IMR-90 (cell line): ENCODE measurements at regions not wholly inside any gene's neighbourhood (a gene's known extent, or its start where the extent isn't known, plus 50 kb on each side); places are given as distances from the start of the nearest gene placed in this dataset.

Experiments used
- ATAC-seq: fragments of 200-7000 bp; cut with Tn5 transposase; 2 replicates; pipeline ENCODE4 v1.9.1; 2020; ENCODE audit warnings: low read depth, mild to moderate bottlenecking, moderate library complexity
- BruUV-seq: library from RNA; stranded (reverse); fragments of 400-500 nt; replicated peaks from 2 replicates; lab custom pipeline; 2021; lab: Mats Ljungman, UMichigan
- CTCF ChIA-PET: fragments of 300-600 bp; formaldehyde crosslinking; extraction: SDS; loops from one replicate; lab custom pipeline; 2021; ENCODE audit warnings: antibody characterized with exemption; lab: Yijun Ruan, JAX
- POLR2A ChIA-PET: fragments of 300-600 bp; sonication (Branson Sonifier 250); formaldehyde crosslinking; loops from one replicate; lab custom pipeline; 2022; ENCODE audit warnings: antibody characterized with exemption; ENCODE audit not compliant: unreplicated experiment; lab: Charles Lee
- DNase-seq: peaks from one replicate; pipeline ENCODE4 v3.0.0; 2013
- H2AFZ ChIP-seq: replicated peaks from 2 replicates; pipeline ENCODE3; 2013; ENCODE audit warnings: low read length, mild to moderate bottlenecking; ENCODE audit not compliant: poor library complexity
- H2AK5ac ChIP-seq: 2 replicates; pipeline ENCODE4 v1.6.1; 2013; ENCODE audit warnings: low read depth, low read length, inconsistent platforms
- H2AK9ac ChIP-seq: replicated peaks from 2 replicates; pipeline ENCODE3; 2013; ENCODE audit warnings: mild to moderate bottlenecking, low read depth, low read length, moderate library complexity; ENCODE audit not compliant: poor library complexity
- H2BK120ac ChIP-seq: 2 replicates; pipeline ENCODE4 v1.6.1; 2013; ENCODE audit warnings: low read depth, low read length, inconsistent platforms
- H2BK15ac ChIP-seq: 3 replicates; pipeline ENCODE4 v1.6.1; 2013; ENCODE audit warnings: low read depth, low read length, inconsistent platforms
- H2BK20ac ChIP-seq: 2 replicates; pipeline ENCODE4 v1.6.1; 2013; ENCODE audit warnings: low read depth, mild to moderate bottlenecking, inconsistent platforms, low read length, moderate library complexity
- H2BK5ac ChIP-seq: 2 replicates; pipeline ENCODE4 v1.6.1; 2013; ENCODE audit warnings: mild to moderate bottlenecking, low read depth, low read length, inconsistent platforms; ENCODE audit not compliant: poor library complexity, severe bottlenecking
- H3K14ac ChIP-seq: replicated peaks from 2 replicates; pipeline ENCODE4 v1.6.1; 2013; ENCODE audit warnings: low read depth, low read length, inconsistent platforms
- H3K18ac ChIP-seq: 2 replicates; pipeline ENCODE4 v1.6.1; 2013; ENCODE audit warnings: low read depth, low read length, control low read depth
- H3K23ac ChIP-seq: 2 replicates; pipeline ENCODE4 v1.6.1; 2013; ENCODE audit warnings: low read depth, low read length, inconsistent platforms
- H3K27ac ChIP-seq: 2 replicates; pipeline ENCODE4 v1.5.1; 2013; ENCODE audit warnings: mild to moderate bottlenecking, control low read depth, low read length; ENCODE audit not compliant: insufficient read depth
- H3K27me3 ChIP-seq: 2 replicates; pipeline ENCODE4 v1.6.1; 2013; ENCODE audit warnings: low read length; ENCODE audit not compliant: control insufficient read depth, insufficient read depth
- H3K36me3 ChIP-seq: 2 replicates; pipeline ENCODE4 v1.6.1; 2013; ENCODE audit warnings: low read length, mixed read lengths; ENCODE audit not compliant: control insufficient read depth, insufficient read depth
- H3K4ac ChIP-seq: 2 replicates; pipeline ENCODE4 v1.6.1; 2013; ENCODE audit warnings: low read depth, low read length, inconsistent platforms
- H3K4me1 ChIP-seq: 2 replicates; pipeline ENCODE4 v1.6.1; 2013; ENCODE audit warnings: low read length, mixed read lengths; ENCODE audit not compliant: control insufficient read depth, insufficient read depth
- H3K4me2 ChIP-seq: 2 replicates; pipeline ENCODE4 v1.6.1; 2013; ENCODE audit warnings: low read depth, mild to moderate bottlenecking, control low read depth, low read length, moderate library complexity
- H3K4me3 ChIP-seq: 2 replicates; pipeline ENCODE4 v1.5.1; 2013; ENCODE audit warnings: low read depth, mild to moderate bottlenecking, control low read depth, low read length, moderate library complexity; ENCODE audit not compliant: insufficient read depth
- H3K56ac ChIP-seq: 2 replicates; pipeline ENCODE4 v1.6.1; 2013; ENCODE audit warnings: low read length, inconsistent platforms; ENCODE audit not compliant: insufficient read depth; ENCODE audit errors: extremely low read depth
- H3K79me1 ChIP-seq, 2 experiments: 2 replicates each; pipeline ENCODE4 v1.6.1; 2013; ENCODE audit warnings: low read length in 2 of 2, inconsistent platforms in 1 of 2, low read depth in 1 of 2
- H3K9ac ChIP-seq: 2 replicates; pipeline ENCODE4 v1.6.1; 2013; ENCODE audit warnings: low read depth, low read length, control low read depth
- H3K9me1 ChIP-seq: 2 replicates; pipeline ENCODE4 v1.6.1; 2013; ENCODE audit warnings: low read length, inconsistent platforms; ENCODE audit not compliant: insufficient read depth
- H3K9me3 ChIP-seq: 2 replicates; pipeline ENCODE4 v1.6.1; 2013; ENCODE audit warnings: low read length; ENCODE audit not compliant: control insufficient read depth, insufficient read depth
- H4K20me1 ChIP-seq: 2 replicates; pipeline ENCODE4 v1.6.1; 2013; ENCODE audit warnings: low read length, inconsistent platforms; ENCODE audit not compliant: insufficient read depth
- H4K5ac ChIP-seq: 2 replicates; pipeline ENCODE4 v1.6.1; 2013; ENCODE audit warnings: mild to moderate bottlenecking, low read depth, low read length, control low read depth
- H4K8ac ChIP-seq, 2 experiments: 2 replicates each; pipeline ENCODE4 v1.6.1; 2013; ENCODE audit warnings: low read depth in 2 of 2, low read length in 2 of 2, control low read depth in 1 of 2, inconsistent platforms in 1 of 2
- H4K91ac ChIP-seq: 2 replicates; pipeline ENCODE4 v1.6.1; 2013; ENCODE audit warnings: low read depth, low read length, inconsistent platforms; ENCODE audit not compliant: insufficient read depth
- RCOR1 ChIP-seq: IDR thresholded peaks from 2 replicates; pipeline ENCODE4 v1.6.1; 2012; ENCODE audit warnings: mild to moderate bottlenecking, low read length, improper control_type of control experiment; ENCODE audit not compliant: insufficient replicate concordance
- WGBS, 2 experiments: methylation state at CpG; one replicate each; pipeline versions ENCODE4 v1.1.5 to v1.1.7; 2013; ENCODE audit warnings: missing lambda C conversion rate in 2 of 2; ENCODE audit not compliant: insufficient read length in 1 of 2; ENCODE audit errors: extremely low coverage in 2 of 2; 5-methylcytosine and 5-hydroxymethylcytosine counted together
- dilution Hi-C: fragments of 300-500 bp; cut with HindIII; formaldehyde crosslinking; loops from one replicate; pipeline ENCODE4 v1.14.3; 2018; ENCODE audit warnings: low sequenced_read_pairs; ENCODE audit not compliant: unreplicated experiment
- in situ Hi-C: fragments of 300-500 bp; cut with MboI; formaldehyde crosslinking; loops from 3 replicates; pipeline ENCODE4 v1.14.3; 2019; ENCODE audit warnings: low sequenced_read_pairs, inconsistent platforms, mixed read lengths
- intact Hi-C: fragments of 100-400 bp; cut with micrococcal nuclease; formaldehyde crosslinking; loops from 2 replicates; pipeline ENCODE4 v1.10.0; 2022

DNA sequence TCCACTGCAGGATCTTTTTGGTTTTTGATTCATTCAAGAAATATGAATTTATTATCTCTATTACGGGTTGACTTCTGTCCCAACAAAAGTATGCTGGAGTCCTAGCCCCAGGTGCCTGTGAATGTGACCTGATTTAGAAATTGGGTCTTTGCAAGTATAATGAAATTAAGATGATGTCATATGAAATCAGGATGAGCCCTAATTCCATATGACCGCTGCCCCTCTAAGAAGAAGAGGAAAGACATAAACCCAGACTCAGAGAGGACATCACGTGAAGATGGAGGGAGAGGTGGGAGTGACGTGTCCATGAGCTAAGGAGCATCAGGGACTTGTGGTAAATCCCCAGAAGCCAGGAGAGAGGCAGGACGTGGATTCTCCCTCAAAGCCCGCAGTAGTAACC is 287.1 kb downstream of the LPIN1 start:
- H3K56ac ChIP-seq: no peak overlapping the region
- H3K27me3 ChIP-seq: no peaks in the 10 kb centered on the region
- H3K4me3 ChIP-seq: no peak overlapping the region
- intact Hi-C loops (loop anchor here (1.0 kb wide), 1 partner anchor 684 kb away; no protein-coding TSS in a partner anchor), dilution Hi-C loops (no loop called here), in situ Hi-C loops (no loop called here)
- no peak for TF ChIP-seq RCOR1
- peaks cover 2% of the 10 kb centered on the region; the same call in 1 of the 2 replicates for H3K9me3 ChIP-seq
- H3K9me1 ChIP-seq: 0 out of 2 replicates have a peak, but pooled peaks cover 3% of the 10 kb centered on the region
- WGBS, 2 experiments: 100% methylated on average over 3 of the region's 6 CpGs; no CpG with 5 or more reads in 1 of the 2 experiments
- peak overlapping the region; percentile 20 to 80; a peak in 3 of 4 replicates for H4K8ac ChIP-seq
- H2AK9ac ChIP-seq: no peak overlapping the region
- no peaks in the 10 kb centered on the region for H3K79me1 ChIP-seq
- peak overlapping the region; percentile 81 for H3K18ac ChIP-seq
- peak overlapping the region; percentile 71 for H2BK120ac ChIP-seq
- peak overlapping the region; percentile 75 for H3K4ac ChIP-seq
- H2BK15ac ChIP-seq: peak overlapping the region; percentile 52; the same call in 2 of the 3 replicates
- no TSS peak for BruUV-seq
- H2AK5ac ChIP-seq: peak overlapping the region; percentile 85
- H3K9ac ChIP-seq: no peak overlapping the region
- H3K27ac ChIP-seq: peak overlapping the region; percentile 51
- H4K20me1 ChIP-seq: no peaks in the 10 kb centered on the region
- H3K14ac ChIP-seq: peak overlapping the region; percentile 66
- CTCF ChIA-PET: interaction anchor here (1.3 kb wide), 1 partner anchor 19 kb away, joined by 3 read pairs; no protein-coding TSS in a partner anchor
- no peak overlapping the region for H2AFZ ChIP-seq
- H3K4me2 ChIP-seq: no peak overlapping the region; the same call in 1 of the 2 replicates
- H2BK20ac ChIP-seq: peak overlapping the region; percentile 45
- no peak overlapping the region for H3K23ac ChIP-seq
- POLR2A ChIA-PET: no interaction called here
- H2BK5ac ChIP-seq: no peak overlapping the region
- no peaks in the 10 kb centered on the region for H3K36me3 ChIP-seq
- ATAC-seq (no peak), DNase-seq (no peak)
- peak overlapping the region; percentile 73 for H4K5ac ChIP-seq
- peak overlapping the region; percentile 87 for H4K91ac ChIP-seq
- peaks cover 3% of the 10 kb centered on the region for H3K4me1 ChIP-seq
